ENCODE measurements at regions not wholly inside any gene's neighbourhood (a gene's known extent, or its start where the extent isn't known, plus 50 kb on each side); places are given as distances from the start of the nearest gene placed in this dataset.

GRCh38 chr9:16025627-16026026 is 472.8 kb downstream of the CCDC171 start:
- 92 to 98% (median 94%) methylated on average over 2 of the region's 2 CpGs for WGBS, 3 donors
- Histone ChIP-seq H3K27ac (no peak overlapping the region), H3K9me3 (no peaks in the 10 kb centered on the region), H3K27me3 (no peaks in the 10 kb centered on the region), H3K4me3 (no peak overlapping the region), H3K36me3 (no peaks in the 10 kb centered on the region), H3K4me1 (ENCODE audit: insufficient read depth) (no peaks in the 10 kb centered on the region)
- intact Hi-C loops (cut with DNase I) = no loop called here
- TF ChIP-seq POLR2A (IDR thresholded peaks at IDR 0.05) (no peak), CTCF (IDR thresholded peaks at IDR 0.05) (no peak), EP300 (IDR thresholded peaks at IDR 0.05) (no peak)
- DNase-seq = no peak

GRCh38 chr9:16026886-16027285 is 474.0 kb downstream of the CCDC171 start:
- DNase-seq = no peak
- 50 to 72% (median 64%) methylated on average over 2 of the region's 2 CpGs for WGBS, 3 donors
- no peaks in the 10 kb centered on the region for H3K27me3 ChIP-seq
- no peak overlapping the region for H3K4me3 ChIP-seq
- H3K4me1 ChIP-seq (ENCODE audit: insufficient read depth) = no peaks in the 10 kb centered on the region
- TF ChIP-seq POLR2A (IDR thresholded peaks at IDR 0.05) = no peak
- no peaks in the 10 kb centered on the region for H3K9me3 ChIP-seq
- intact Hi-C loops (cut with DNase I) = no loop called here
- H3K27ac ChIP-seq = no peak overlapping the region
- H3K36me3 ChIP-seq = no peaks in the 10 kb centered on the region

GRCh38 chr9:16028548-16028947 is 475.7 kb downstream of the CCDC171 start:
- intact Hi-C loops (cut with DNase I) = no loop called here
- no peaks in the 10 kb centered on the region for H3K36me3 ChIP-seq
- H3K27me3 ChIP-seq = no peaks in the 10 kb centered on the region
- no peaks in the 10 kb centered on the region for H3K9me3 ChIP-seq
- WGBS, 3 donors = 47 to 70% (median 65%) methylated on average over 2 of the region's 2 CpGs
- no peak for TF ChIP-seq CTCF (IDR thresholded peaks at IDR 0.05)
- no peak for TF ChIP-seq POLR2A (IDR thresholded peaks at IDR 0.05)
- no peak for TF ChIP-seq EP300 (IDR thresholded peaks at IDR 0.05)
- H3K4me1 ChIP-seq (ENCODE audit: insufficient read depth) = no peaks in the 10 kb centered on the region
- no peak for DNase-seq
- H3K4me3 ChIP-seq = no peak overlapping the region
- no peak overlapping the region for H3K27ac ChIP-seq

GRCh38 chr9:16029046-16029615 is 476.3 kb downstream of the CCDC171 start:
- no peak for TF ChIP-seq CTCF (IDR thresholded peaks at IDR 0.05)
- TF ChIP-seq POLR2A (IDR thresholded peaks at IDR 0.05) = no peak
- TF ChIP-seq EP300 (IDR thresholded peaks at IDR 0.05) = no peak
- H3K4me3 ChIP-seq = no peak overlapping the region
- H3K9me3 ChIP-seq = no peaks in the 10 kb centered on the region
- H3K4me1 ChIP-seq (ENCODE audit: insufficient read depth) = no peaks in the 10 kb centered on the region
- H3K27me3 ChIP-seq = no peaks in the 10 kb centered on the region
- DNase-seq = no peak
- H3K36me3 ChIP-seq = no peaks in the 10 kb centered on the region
- intact Hi-C loops (cut with DNase I) = no loop called here
- no peak overlapping the region for H3K27ac ChIP-seq
- WGBS, 3 donors = 87 to 91% (median 89%) methylated on average over 7 of the region's 7 CpGs

GRCh38 chr9:16029796-16030363 is 477.0 kb downstream of the CCDC171 start:
- Histone ChIP-seq H3K36me3 (no peaks in the 10 kb centered on the region), H3K27me3 (no peaks in the 10 kb centered on the region), H3K9me3 (no peaks in the 10 kb centered on the region), H3K4me1 (ENCODE audit: insufficient read depth) (no peaks in the 10 kb centered on the region), H3K27ac (no peak overlapping the region), H3K4me3 (no peak overlapping the region)
- intact Hi-C loops (cut with DNase I) = no loop called here
- TF ChIP-seq CTCF (IDR thresholded peaks at IDR 0.05) = no peak
- no peak for TF ChIP-seq EP300 (IDR thresholded peaks at IDR 0.05)
- no peak for TF ChIP-seq POLR2A (IDR thresholded peaks at IDR 0.05)
- DNase-seq = no peak
- 96 to 97% (median 96%) methylated on average over 3 of the region's 3 CpGs for WGBS, 3 donors

All from ovary (tissue), 7 donors.